Kidney glomerular epithelial cell (primary cell): ENCODE measurements at regions not wholly inside any gene's neighbourhood (a gene's known extent, or its start where the extent isn't known, plus 50 kb on each side); places are given as distances from the start of the nearest gene placed in this dataset.

Experiments
- DNase-seq: peaks from one replicate; lab custom pipeline; 2025; lab: John Stamatoyannopoulos, UW

GRCh38 chr6:77074037-77074713 is 389.1 kb downstream of the HTR1B start:
- no peak for DNase-seq

- DNase-seq, result no peak
Measured at GRCh38 chr6:77073410-77073760, 389.9 kb downstream of the HTR1B start.

GRCh38 chr6:77072694-77073409 is 390.4 kb downstream of the HTR1B start:
- DNase-seq, result no peak

- no peak for DNase-seq
Measured at GRCh38 chr6:77063494-77063893, 399.8 kb downstream of the HTR1B start.

GRCh38 chr6:77055711-77056110 is 407.6 kb downstream of the HTR1B start:
- no peak for DNase-seq

- DNase-seq, result no peak
Measured at GRCh38 chr6:77040568-77041195, 422.6 kb downstream of the HTR1B start.

- no peak for DNase-seq
Measured at GRCh38 chr6:77038807-77039206, 424.5 kb downstream of the HTR1B start.

GRCh38 chr6:77037439-77037838 is 425.9 kb downstream of the HTR1B start:
- DNase-seq, result no peak

- DNase-seq, result no peak
Measured at GRCh38 chr6:77036400-77036799, 426.9 kb downstream of the HTR1B start.

GRCh38 chr6:77034161-77034560 is 429.1 kb downstream of the HTR1B start:
- peak; percentile 44 for DNase-seq

- no peak for DNase-seq
Measured at GRCh38 chr6:77030929-77031674, 432.2 kb downstream of the HTR1B start.

GRCh38 chr6:77026341-77026740 is 436.9 kb downstream of the HTR1B start:
- DNase-seq, result no peak

- no peak for DNase-seq
Measured at GRCh38 chr6:77025736-77026223, 437.5 kb downstream of the HTR1B start.

GRCh38 chr6:77021778-77022177 is 441.5 kb downstream of the HTR1B start:
- DNase-seq, result no peak

GRCh38 chr6:77021232-77021631 is 442.1 kb downstream of the HTR1B start:
- DNase-seq, result no peak

GRCh38 chr6:77019081-77019480 is 444.2 kb downstream of the HTR1B start:
- no peak for DNase-seq

- no peak for DNase-seq
Measured at GRCh38 chr6:77017537-77017936, 445.8 kb downstream of the HTR1B start.

- no peak for DNase-seq
Measured at GRCh38 chr6:77015350-77015749, 447.9 kb downstream of the HTR1B start.

- DNase-seq, result no peak
Measured at GRCh38 chr6:77011929-77012545, 451.3 kb downstream of the HTR1B start.

- DNase-seq, result no peak
Measured at GRCh38 chr6:77010931-77011542, 452.3 kb downstream of the HTR1B start.

GRCh38 chr6:76992553-76992952 is 470.7 kb downstream of the HTR1B start:
- no peak for DNase-seq

GRCh38 chr6:76984572-76984971 is 478.7 kb downstream of the HTR1B start:
- no peak for DNase-seq
